GM18867 (cell line): ENCODE measurements at regions not wholly inside any gene's neighbourhood (a gene's known extent, or its start where the extent isn't known, plus 50 kb on each side); places are given as distances from the start of the nearest gene placed in this dataset.
"Not testable (repeated sequence)": the region's sequence is repeated elsewhere in the genome, so short reads cannot be mapped to it uniquely, and the experiment has no call there.

ENCODE experiments used
- ATAC-seq: cut with Tn5 transposase; IDR thresholded peaks from one replicate; pipeline ENCODE4 v1.9.1; 2021; ENCODE audit warnings: mild to moderate bottlenecking, moderate library complexity; ENCODE audit not compliant: unreplicated experiment

GRCh38 chr3:152209776-152210175 lies 59.0 kb upstream of the MBNL1 start:
- ATAC-seq = no peak

DNA sequence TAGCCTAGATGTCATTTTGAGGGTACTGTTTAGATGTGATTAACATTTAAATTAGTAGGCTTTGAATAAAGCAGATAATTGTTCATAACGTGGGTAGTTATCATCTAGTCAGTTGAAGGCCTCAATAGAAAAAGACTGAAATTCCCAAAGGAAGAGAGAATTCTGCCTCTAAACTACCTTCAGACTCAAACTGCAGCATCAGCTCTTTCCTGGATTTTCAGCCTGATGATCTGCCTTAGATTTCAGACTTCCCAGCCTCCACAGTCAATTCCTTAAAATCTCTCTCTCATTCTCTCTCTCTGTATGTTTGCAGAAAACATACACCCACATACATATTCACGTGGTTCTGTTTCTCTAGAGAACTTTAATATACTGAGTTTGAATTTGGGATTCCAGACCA lies 58.0 kb upstream of the MBNL1 start:
- ATAC-seq = no peak

- ATAC-seq = no peak
These were observed 57.1 kb upstream of the MBNL1 start for GRCh38 chr3:152211655-152212054.

- ATAC-seq = no peak
These were observed 55.5 kb upstream of the MBNL1 start for GRCh38 chr3:152213203-152213602.

- ATAC-seq = no peak
These were observed 54.8 kb upstream of the MBNL1 start for GRCh38 chr3:152213938-152214337.

DNA sequence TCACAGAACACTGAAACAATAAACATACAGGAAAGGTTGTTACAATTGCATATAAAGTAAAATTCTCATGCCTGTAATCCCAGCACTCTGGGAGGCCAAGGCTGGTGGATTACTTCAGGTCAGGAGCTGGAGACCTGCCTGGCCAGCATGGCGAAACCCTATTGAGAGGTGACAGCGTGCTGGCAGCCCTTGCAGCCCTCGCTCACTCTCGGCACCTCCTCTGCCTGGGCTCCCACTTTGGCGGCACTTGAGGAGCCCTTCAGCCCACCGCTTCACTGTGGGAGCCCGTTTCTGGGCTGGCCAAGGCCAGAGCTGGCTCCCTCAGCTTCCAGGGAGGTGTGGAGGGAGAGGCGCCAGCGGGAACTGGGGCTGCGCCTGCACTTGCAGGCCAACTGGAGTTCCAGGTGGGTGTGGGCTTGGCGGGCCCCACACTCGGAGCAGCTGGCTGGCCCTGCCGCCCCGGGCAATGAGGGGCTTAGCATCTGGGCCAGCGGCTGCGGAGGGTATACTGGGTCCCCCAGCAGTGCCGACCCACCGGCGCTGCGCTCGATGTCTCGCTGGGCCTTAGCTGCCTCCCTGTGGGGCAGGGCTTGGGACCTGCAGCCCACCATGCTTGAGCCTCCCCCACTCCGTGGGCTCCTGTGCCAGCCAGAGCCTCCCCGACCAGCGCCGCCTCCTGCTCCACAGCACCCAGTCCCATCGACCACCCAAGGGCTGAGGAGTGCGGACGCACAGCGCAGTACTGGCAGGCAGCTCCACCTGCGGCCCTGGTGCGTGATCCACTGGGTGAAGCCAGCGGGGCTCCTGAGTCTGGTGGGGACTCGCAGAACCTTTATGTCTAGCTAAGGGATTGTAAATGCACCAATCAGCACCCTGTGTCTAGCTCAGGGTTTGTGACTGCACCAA lies 51.5 kb upstream of the MBNL1 start:
- ATAC-seq = not testable (repeated sequence)

DNA sequence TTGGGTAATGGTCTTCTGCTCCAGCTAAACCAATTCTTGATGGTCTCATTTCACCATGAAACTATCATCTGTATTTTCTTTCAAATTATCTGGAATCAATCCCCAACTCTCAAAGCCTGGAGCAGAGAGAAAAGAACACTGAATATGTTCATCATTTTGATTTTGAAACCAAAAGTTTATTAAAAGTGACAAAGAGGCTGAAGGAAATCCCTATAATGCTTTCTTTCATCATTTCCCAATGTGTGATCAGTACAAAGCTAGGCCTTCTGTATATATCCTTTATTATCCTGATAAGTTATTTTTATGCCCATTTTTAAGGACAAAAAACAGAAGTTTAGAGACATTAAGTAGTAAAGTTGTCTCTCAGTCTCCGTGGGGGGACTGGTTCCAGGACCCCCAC lies 50.1 kb upstream of the MBNL1 start:
- ATAC-seq = no peak
